Bronchial epithelial cell (primary cell): ENCODE measurements at regions not wholly inside any gene's neighbourhood (a gene's known extent, or its start where the extent isn't known, plus 50 kb on each side); places are given as distances from the start of the nearest gene placed in this dataset.

Source experiments
- DNase-seq: peaks from one replicate; pipeline ENCODE4 v3.0.0-alpha.2; 2010; ENCODE audit warnings: low read depth
- FAIRE-seq: peaks from 2 replicates; lab custom pipeline; 2011; peaks lifted over from hg19 to GRCh38; lab: Jason Lieb, UNC
- H3K27me3 ChIP-seq: 2 replicates; pipeline ENCODE4 v1.5.1; 2011; ENCODE audit warnings: low read length; ENCODE audit not compliant: control insufficient read depth, insufficient read depth
- H3K36me3 ChIP-seq: 2 replicates; pipeline ENCODE4 v1.5.1; 2011; ENCODE audit warnings: low read length; ENCODE audit not compliant: control insufficient read depth, insufficient read depth
- H3K4me3 ChIP-seq: 2 replicates; pipeline ENCODE4 v1.5.1; 2011; ENCODE audit warnings: mild to moderate bottlenecking, low read depth, low read length, control low read depth
- CTCF ChIP-seq: IDR thresholded peaks from 2 replicates; pipeline ENCODE4 v1.5.1; 2011; ENCODE audit warnings: mild to moderate bottlenecking, moderate library complexity, low read length, control low read depth, inconsistent platforms; ENCODE audit not compliant: insufficient read depth, severe bottlenecking

GRCh38 chr1:30120245-30121000 is 603.0 kb downstream of the MATN1 start:
- peak; percentile 77 for FAIRE-seq
- H3K4me3 ChIP-seq, result no peak overlapping the region
- TF ChIP-seq CTCF, result no peak
- no peak for DNase-seq
- no peaks in the 10 kb centered on the region for H3K27me3 ChIP-seq
- H3K36me3 ChIP-seq, result no peaks in the 10 kb centered on the region

GRCh38 chr1:30117685-30118084 is 605.7 kb downstream of the MATN1 start:
- no peaks in the 10 kb centered on the region for H3K36me3 ChIP-seq
- DNase-seq (no peak), FAIRE-seq (no peak)
- no peak for TF ChIP-seq CTCF
- no peaks in the 10 kb centered on the region for H3K27me3 ChIP-seq
- no peak overlapping the region for H3K4me3 ChIP-seq

GRCh38 chr1:30111431-30111830 is 612.0 kb downstream of the MATN1 start:
- DNase-seq (peak; percentile 27), FAIRE-seq (no peak)
- no peak overlapping the region for H3K4me3 ChIP-seq
- peak; percentile 68 for TF ChIP-seq CTCF
- no peaks in the 10 kb centered on the region for H3K36me3 ChIP-seq
- peaks cover 2% of the 10 kb centered on the region for H3K27me3 ChIP-seq

GRCh38 chr1:30110846-30111245 is 612.5 kb downstream of the MATN1 start:
- DNase-seq (no peak), FAIRE-seq (no peak)
- TF ChIP-seq CTCF, result no peak
- Histone ChIP-seq H3K36me3 (no peaks in the 10 kb centered on the region), H3K27me3 (peaks cover 2% of the 10 kb centered on the region), H3K4me3 (no peak overlapping the region)

GRCh38 chr1:30109853-30110252 is 613.5 kb downstream of the MATN1 start:
- no peak overlapping the region for H3K4me3 ChIP-seq
- DNase-seq (no peak), FAIRE-seq (peak; percentile 64)
- H3K36me3 ChIP-seq, result no peaks in the 10 kb centered on the region
- TF ChIP-seq CTCF, result no peak
- peaks cover 2% of the 10 kb centered on the region for H3K27me3 ChIP-seq

- peaks cover 2% of the 10 kb centered on the region for H3K27me3 ChIP-seq
- H3K36me3 ChIP-seq, result no peaks in the 10 kb centered on the region
- no peak for TF ChIP-seq CTCF
- DNase-seq (no peak), FAIRE-seq (no peak)
- H3K4me3 ChIP-seq, result no peak overlapping the region
Measured at GRCh38 chr1:30108186-30108585, 615.2 kb downstream of the MATN1 start.
